ENCODE measurements at regions not wholly inside any gene's neighbourhood (a gene's known extent, or its start where the extent isn't known, plus 50 kb on each side); places are given as distances from the start of the nearest gene placed in this dataset.

DNA sequence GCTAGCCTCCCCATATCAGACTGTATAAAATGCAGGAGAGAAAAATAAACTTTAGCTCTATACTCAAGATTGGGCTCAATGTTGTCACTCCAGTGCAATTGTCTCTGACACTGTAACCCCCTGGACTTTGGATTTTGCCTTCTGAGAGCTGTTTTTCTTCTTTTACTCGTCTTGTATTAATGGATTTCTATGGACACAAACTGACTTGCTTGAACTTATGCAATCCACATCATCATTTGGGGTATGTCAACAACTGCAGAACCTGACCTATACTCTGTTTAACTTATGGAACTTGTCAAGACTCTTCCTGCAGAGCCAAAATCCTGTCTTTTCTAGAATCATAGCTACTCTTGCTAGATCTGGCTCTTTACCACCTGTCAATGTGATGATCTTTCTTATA lies 257.8 kb upstream of the DCC start:
- ChIA-PET POLR2A (no interaction called here), RAD21 (ENCODE audit: low non-redundant PET in 1 of 2, low total read pairs in 2 of 2, uncharacterized antibody in 2 of 2, unreplicated experiment in 2 of 2) (no interaction called here), CTCF (no interaction called here)
- no peak overlapping the region for H3K27ac ChIP-seq (ENCODE audit: low read depth, low read length)
- H3K4me3 ChIP-seq (replicated peaks in 1 of 2; ENCODE audit: low read depth in 1 of 2, low read length in 2 of 2), result no peak overlapping the region
- H3K79me2 ChIP-seq (ENCODE audit: insufficient read depth, low read length), result no peaks in the 10 kb centered on the region
- H2AFZ ChIP-seq (ENCODE audit: low read depth, low read length, poor library complexity, severe bottlenecking), result no peak overlapping the region
- no TSS peak for BruUV-seq (replicated peaks)
- no peaks in the 10 kb centered on the region for H3K36me3 ChIP-seq (ENCODE audit: control insufficient read depth in 1 of 2, insufficient read depth in 2 of 2, low read length in 2 of 2)
- TF ChIP-seq ZFX (IDR thresholded peaks at IDR 0.05) (no peak), POLR2A (IDR thresholded peaks at IDR 0.05; ENCODE audit: borderline replicate concordance, extremely low read depth, insufficient read depth, insufficient read length) (no peak), ZNF274 (IDR thresholded peaks at IDR 0.05; ENCODE audit: low read depth, low read length) (no peak), CBX3 (IDR thresholded peaks at IDR 0.05; ENCODE audit: low read depth) (no peak), EGR1 (IDR thresholded peaks at IDR 0.05; ENCODE audit: low read depth) (no peak), POLR2AphosphoS5 (IDR thresholded peaks at IDR 0.05; ENCODE audit: low read depth, low read length) (no peak), EZH2 (IDR thresholded peaks at IDR 0.05) (no peak), EZH2phosphoT487 (IDR thresholded peaks at IDR 0.05; ENCODE audit: borderline replicate concordance) (no peak), ATF3 (IDR thresholded peaks at IDR 0.05) (no peak), SP1 (IDR thresholded peaks at IDR 0.05; ENCODE audit: low read depth) (no peak), FOSL1 (IDR thresholded peaks at IDR 0.05; ENCODE audit: low read depth) (no peak), SIN3A (IDR thresholded peaks at IDR 0.05; ENCODE audit: low read depth) (no peak), SRF (IDR thresholded peaks at IDR 0.05; ENCODE audit: low read depth) (no peak), TCF7L2 (IDR thresholded peaks at IDR 0.05; ENCODE audit: borderline replicate concordance, extremely low read depth, insufficient read depth, insufficient read length) (no peak), JUND (IDR thresholded peaks at IDR 0.05) (no peak), ELF1 (IDR thresholded peaks at IDR 0.05; ENCODE audit: borderline replicate concordance, low read depth) (no peak), YY1 (IDR thresholded peaks at IDR 0.05; ENCODE audit: extremely low read depth, insufficient replicate concordance, low read depth, low read length) (no peak)
- TF ChIP-seq, protein P1, sequence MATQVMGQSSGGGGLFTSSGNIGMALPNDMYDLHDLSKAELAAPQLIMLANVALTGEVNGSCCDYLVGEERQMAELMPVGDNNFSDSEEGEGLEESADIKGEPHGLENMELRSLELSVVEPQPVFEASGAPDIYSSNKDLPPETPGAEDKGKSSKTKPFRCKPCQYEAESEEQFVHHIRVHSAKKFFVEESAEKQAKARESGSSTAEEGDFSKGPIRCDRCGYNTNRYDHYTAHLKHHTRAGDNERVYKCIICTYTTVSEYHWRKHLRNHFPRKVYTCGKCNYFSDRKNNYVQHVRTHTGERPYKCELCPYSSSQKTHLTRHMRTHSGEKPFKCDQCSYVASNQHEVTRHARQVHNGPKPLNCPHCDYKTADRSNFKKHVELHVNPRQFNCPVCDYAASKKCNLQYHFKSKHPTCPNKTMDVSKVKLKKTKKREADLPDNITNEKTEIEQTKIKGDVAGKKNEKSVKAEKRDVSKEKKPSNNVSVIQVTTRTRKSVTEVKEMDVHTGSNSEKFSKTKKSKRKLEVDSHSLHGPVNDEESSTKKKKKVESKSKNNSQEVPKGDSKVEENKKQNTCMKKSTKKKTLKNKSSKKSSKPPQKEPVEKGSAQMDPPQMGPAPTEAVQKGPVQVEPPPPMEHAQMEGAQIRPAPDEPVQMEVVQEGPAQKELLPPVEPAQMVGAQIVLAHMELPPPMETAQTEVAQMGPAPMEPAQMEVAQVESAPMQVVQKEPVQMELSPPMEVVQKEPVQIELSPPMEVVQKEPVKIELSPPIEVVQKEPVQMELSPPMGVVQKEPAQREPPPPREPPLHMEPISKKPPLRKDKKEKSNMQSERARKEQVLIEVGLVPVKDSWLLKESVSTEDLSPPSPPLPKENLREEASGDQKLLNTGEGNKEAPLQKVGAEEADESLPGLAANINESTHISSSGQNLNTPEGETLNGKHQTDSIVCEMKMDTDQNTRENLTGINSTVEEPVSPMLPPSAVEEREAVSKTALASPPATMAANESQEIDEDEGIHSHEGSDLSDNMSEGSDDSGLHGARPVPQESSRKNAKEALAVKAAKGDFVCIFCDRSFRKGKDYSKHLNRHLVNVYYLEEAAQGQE (IDR thresholded peaks at IDR 0.05; ENCODE audit: low read depth), result no peak
- TF ChIP-seq, protein P2, sequence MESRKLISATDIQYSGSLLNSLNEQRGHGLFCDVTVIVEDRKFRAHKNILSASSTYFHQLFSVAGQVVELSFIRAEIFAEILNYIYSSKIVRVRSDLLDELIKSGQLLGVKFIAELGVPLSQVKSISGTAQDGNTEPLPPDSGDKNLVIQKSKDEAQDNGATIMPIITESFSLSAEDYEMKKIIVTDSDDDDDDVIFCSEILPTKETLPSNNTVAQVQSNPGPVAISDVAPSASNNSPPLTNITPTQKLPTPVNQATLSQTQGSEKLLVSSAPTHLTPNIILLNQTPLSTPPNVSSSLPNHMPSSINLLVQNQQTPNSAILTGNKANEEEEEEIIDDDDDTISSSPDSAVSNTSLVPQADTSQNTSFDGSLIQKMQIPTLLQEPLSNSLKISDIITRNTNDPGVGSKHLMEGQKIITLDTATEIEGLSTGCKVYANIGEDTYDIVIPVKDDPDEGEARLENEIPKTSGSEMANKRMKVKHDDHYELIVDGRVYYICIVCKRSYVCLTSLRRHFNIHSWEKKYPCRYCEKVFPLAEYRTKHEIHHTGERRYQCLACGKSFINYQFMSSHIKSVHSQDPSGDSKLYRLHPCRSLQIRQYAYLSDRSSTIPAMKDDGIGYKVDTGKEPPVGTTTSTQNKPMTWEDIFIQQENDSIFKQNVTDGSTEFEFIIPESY (IDR thresholded peaks at IDR 0.05; ENCODE audit: extremely low read depth, insufficient replicate concordance, low read length), result no peak
- TF ChIP-seq, protein P3, sequence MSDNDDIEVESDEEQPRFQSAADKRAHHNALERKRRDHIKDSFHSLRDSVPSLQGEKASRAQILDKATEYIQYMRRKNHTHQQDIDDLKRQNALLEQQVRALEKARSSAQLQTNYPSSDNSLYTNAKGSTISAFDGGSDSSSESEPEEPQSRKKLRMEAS (IDR thresholded peaks at IDR 0.05), result no peak
- no peak for DNase-seq (ENCODE audit: low read depth, low spot score)
- H3K9me3 ChIP-seq (ENCODE audit: control insufficient read depth in 1 of 2, insufficient read depth in 1 of 2, low read depth in 1 of 2, low read length in 2 of 2), result peaks cover 9 to 25% of the 10 kb centered on the region in 2 experiments; a peak in 2 of 4 replicates
- no peaks in the 10 kb centered on the region for H3K9me2 ChIP-seq (ENCODE audit: insufficient read depth)
- H3K27me3 ChIP-seq (ENCODE audit: insufficient read depth, low read length), result no peaks in the 10 kb centered on the region
- no peak overlapping the region for H3K4me2 ChIP-seq (ENCODE audit: low read length)
- H4K20me1 ChIP-seq (ENCODE audit: insufficient read depth), result no peaks in the 10 kb centered on the region
- no peaks in the 10 kb centered on the region for H3K4me1 ChIP-seq (ENCODE audit: control insufficient read depth in 1 of 2, insufficient read depth in 2 of 2, low read length in 2 of 2)
- intact Hi-C loops (cut with micrococcal nuclease), result no loop called here
- no peak overlapping the region for H3K9ac ChIP-seq (ENCODE audit: low read length)
- ATAC-seq, result no peak

All from HCT116 (cell line).